Erythroblast (primary cell): ENCODE measurements at regions not wholly inside any gene's neighbourhood (a gene's known extent, or its start where the extent isn't known, plus 50 kb on each side); places are given as distances from the start of the nearest gene placed in this dataset.

Source experiments
- GATA1 ChIP-seq: IDR thresholded peaks from 2 replicates; pipeline ENCODE4 v1.6.1; 2011; ENCODE audit warnings: low read depth, mild to moderate bottlenecking, control low read depth, low read length, moderate library complexity
- POLR2A ChIP-seq: IDR thresholded peaks from 2 replicates; pipeline ENCODE4 v1.6.1; 2011; ENCODE audit warnings: mild to moderate bottlenecking, low read length

DNA sequence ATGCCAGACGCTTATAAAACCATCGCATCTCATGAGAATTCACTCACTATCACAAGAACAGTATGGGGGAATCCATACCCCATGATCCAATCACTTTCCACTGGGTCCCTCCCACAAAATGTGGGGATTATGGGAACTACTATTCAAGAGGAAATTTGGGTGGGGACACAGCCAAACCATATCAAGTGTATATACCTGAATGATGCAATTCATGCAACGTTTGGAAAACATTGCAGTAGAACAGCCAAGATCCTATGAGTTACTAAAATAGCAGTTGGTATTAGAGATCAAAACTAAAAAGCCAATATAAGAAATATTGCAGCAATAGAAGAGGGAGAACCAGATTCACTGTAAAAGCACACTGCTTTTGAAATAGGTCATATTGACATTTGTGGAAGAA is 1543.9 kb upstream of the B3GALT2 start:
- TF ChIP-seq POLR2A (no peak), GATA1 (no peak)
